Thymus (tissue), 11 donors: ENCODE measurements at regions not wholly inside any gene's neighbourhood (a gene's known extent, or its start where the extent isn't known, plus 50 kb on each side); places are given as distances from the start of the nearest gene placed in this dataset.
"Not testable (repeated sequence)": the region's sequence is repeated elsewhere in the genome, so short reads cannot be mapped to it uniquely, and the experiment has no call there.

Experiments used
- DNase-seq, 9 donors: peaks; one replicate each; pipeline ENCODE4 v3.0.0-alpha.2; 2013; ENCODE audit warnings: low spot score in 9 of 9, low read depth in 6 of 9, missing footprints in 1 of 9
- H3K27ac ChIP-seq, 2 donors: one replicate each; pipeline ENCODE4 v1.5.1; 2013; ENCODE audit warnings: control low read depth in 1 of 2, low read depth in 1 of 2, low read length in 1 of 2, mild to moderate bottlenecking in 1 of 2, moderate library complexity in 1 of 2
- H3K27me3 ChIP-seq, 2 donors: one replicate each; pipeline ENCODE4 v1.5.1; 2013; ENCODE audit warnings: low read length in 1 of 2; ENCODE audit not compliant: control insufficient read depth in 2 of 2, insufficient read depth in 1 of 2
- H3K36me3 ChIP-seq, 2 donors: one replicate each; pipeline ENCODE4 v1.5.1; 2013; ENCODE audit warnings: low read length in 1 of 2, mild to moderate bottlenecking in 1 of 2, moderate library complexity in 1 of 2; ENCODE audit not compliant: control insufficient read depth in 2 of 2, insufficient read depth in 2 of 2
- H3K4me1 ChIP-seq, 2 donors: one replicate each; pipeline ENCODE4 v1.5.1; 2013; ENCODE audit warnings: low read length in 2 of 2; ENCODE audit not compliant: control insufficient read depth in 2 of 2, insufficient read depth in 2 of 2
- H3K4me3 ChIP-seq, 2 donors: one replicate each; pipeline ENCODE4 v1.5.1; 2013; ENCODE audit warnings: low read length in 2 of 2, control low read depth in 1 of 2, mild to moderate bottlenecking in 1 of 2
- H3K9me3 ChIP-seq, 2 donors: one replicate each; pipeline ENCODE4 v1.5.1; 2013; ENCODE audit warnings: low read length in 1 of 2, mild to moderate bottlenecking in 1 of 2; ENCODE audit not compliant: control insufficient read depth in 2 of 2, insufficient read depth in 1 of 2
- WGBS: extraction: QIAGEN DNeasy Blood & Tissue Kit; methylation state at CpG from one replicate; pipeline ENCODE4 v1.1.7; 2013; 5-methylcytosine and 5-hydroxymethylcytosine counted together
- donor health status: healthy.

- not testable (repeated sequence) for H3K4me1 ChIP-seq, DNase-seq, H3K9me3 ChIP-seq, H3K4me3 ChIP-seq, H3K27ac ChIP-seq, H3K27me3 ChIP-seq, H3K36me3 ChIP-seq
- WGBS, result 92% methylated on average over 20 of the region's 30 CpGs
Observed at GRCh38 chr16:75827372-75828038, 101.2 kb upstream of the CPHXL start.

- H3K27ac ChIP-seq, H3K9me3 ChIP-seq, H3K4me1 ChIP-seq, H3K27me3 ChIP-seq, H3K4me3 ChIP-seq, DNase-seq, H3K36me3 ChIP-seq: not testable (repeated sequence)
- WGBS, result 99% methylated on average over 2 of the region's 2 CpGs
Observed at GRCh38 chr16:75833385-75833784, 107.1 kb upstream of the CPHXL start.

- Histone ChIP-seq H3K27me3 (no peaks in the 10 kb centered on the region), H3K4me1 (no peaks in the 10 kb centered on the region), H3K9me3 (no peaks in the 10 kb centered on the region), H3K36me3 (no peaks in the 10 kb centered on the region), H3K27ac (no peak overlapping the region), H3K4me3 (no peak overlapping the region)
- no peak for DNase-seq
- 49% methylated on average over 2 of the region's 2 CpGs for WGBS
Observed at GRCh38 chr16:75836347-75837010, 110.2 kb upstream of the CPHXL start.

- Histone ChIP-seq H3K4me3 (no peak overlapping the region), H3K27ac (no peak overlapping the region), H3K36me3 (no peaks in the 10 kb centered on the region), H3K27me3 (no peaks in the 10 kb centered on the region), H3K9me3 (no peaks in the 10 kb centered on the region), H3K4me1 (no peaks in the 10 kb centered on the region)
- DNase-seq, result no peak
- 62% methylated on average over 2 of the region's 2 CpGs for WGBS
Observed at GRCh38 chr16:75837264-75837663, 111.0 kb upstream of the CPHXL start.

- no peaks in the 10 kb centered on the region for H3K9me3 ChIP-seq
- H3K27ac ChIP-seq, result no peak overlapping the region
- H3K27me3 ChIP-seq, result no peaks in the 10 kb centered on the region
- no peak overlapping the region for H3K4me3 ChIP-seq
- DNase-seq, result no peak
- H3K36me3 ChIP-seq, result no peaks in the 10 kb centered on the region
- 70% methylated on average over 2 of the region's 2 CpGs for WGBS
- no peaks in the 10 kb centered on the region for H3K4me1 ChIP-seq
Observed at GRCh38 chr16:75837681-75838080, 111.4 kb upstream of the CPHXL start.

GRCh38 chr16:75841517-75841916 lies 115.2 kb upstream of the CPHXL start:
- Histone ChIP-seq H3K36me3 (no peaks in the 10 kb centered on the region), H3K4me1 (no peaks in the 10 kb centered on the region), H3K27me3 (no peaks in the 10 kb centered on the region), H3K9me3 (no peaks in the 10 kb centered on the region), H3K4me3 (no peak overlapping the region), H3K27ac (no peak overlapping the region)
- DNase-seq, result no peak
- WGBS, result 19% methylated on average over 1 of the region's 1 CpG

- Histone ChIP-seq H3K4me3 (no peak overlapping the region), H3K9me3 (no peaks in the 10 kb centered on the region), H3K27me3 (no peaks in the 10 kb centered on the region), H3K27ac (no peak overlapping the region), H3K36me3 (no peaks in the 10 kb centered on the region), H3K4me1 (no peaks in the 10 kb centered on the region)
- no peak for DNase-seq
- 96% methylated on average over 1 of the region's 1 CpG for WGBS
Observed at GRCh38 chr16:75847172-75847571, 120.9 kb upstream of the CPHXL start.

GRCh38 chr16:75854152-75854551 lies 127.9 kb upstream of the CPHXL start:
- DNase-seq, result no peak
- no peak overlapping the region for H3K4me3 ChIP-seq
- no peaks in the 10 kb centered on the region for H3K27me3 ChIP-seq
- H3K36me3 ChIP-seq, result no peaks in the 10 kb centered on the region
- no peak overlapping the region for H3K27ac ChIP-seq
- H3K9me3 ChIP-seq, result no peaks in the 10 kb centered on the region
- no peaks in the 10 kb centered on the region for H3K4me1 ChIP-seq
- 13% methylated on average over 4 of the region's 4 CpGs for WGBS

- 69% methylated on average over 14 of the region's 14 CpGs for WGBS
- Histone ChIP-seq H3K4me1 (no peaks in the 10 kb centered on the region), H3K9me3 (no peaks in the 10 kb centered on the region), H3K4me3 (no peak overlapping the region), H3K36me3 (no peaks in the 10 kb centered on the region), H3K27me3 (no peaks in the 10 kb centered on the region), H3K27ac (no peak overlapping the region)
- no peak for DNase-seq
Observed at GRCh38 chr16:75860326-75861053, 134.2 kb upstream of the CPHXL start.
